ENCODE measurements at regions not wholly inside any gene's neighbourhood (a gene's known extent, or its start where the extent isn't known, plus 50 kb on each side); places are given as distances from the start of the nearest gene placed in this dataset.

DNA sequence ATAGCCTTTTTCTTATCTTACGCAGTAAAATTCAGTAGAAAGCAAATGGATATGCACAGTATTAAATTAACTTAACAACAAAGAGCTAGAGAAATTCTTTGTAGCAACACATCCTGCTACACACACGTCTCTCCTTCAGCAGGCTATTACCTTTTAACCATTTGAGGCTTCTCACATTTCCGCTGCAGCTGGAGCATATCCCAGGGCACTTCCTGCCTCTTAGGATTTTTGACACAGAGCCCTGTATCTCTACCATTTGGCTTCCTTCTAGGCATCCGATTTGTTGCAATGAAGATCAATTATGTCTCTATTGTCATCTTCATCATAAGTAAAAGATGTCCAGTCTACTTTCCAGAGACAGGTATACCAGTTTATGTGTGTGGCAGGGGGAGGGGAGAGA lies 292.4 kb upstream of the CBLB start:
- TF ChIP-seq, protein P1, sequence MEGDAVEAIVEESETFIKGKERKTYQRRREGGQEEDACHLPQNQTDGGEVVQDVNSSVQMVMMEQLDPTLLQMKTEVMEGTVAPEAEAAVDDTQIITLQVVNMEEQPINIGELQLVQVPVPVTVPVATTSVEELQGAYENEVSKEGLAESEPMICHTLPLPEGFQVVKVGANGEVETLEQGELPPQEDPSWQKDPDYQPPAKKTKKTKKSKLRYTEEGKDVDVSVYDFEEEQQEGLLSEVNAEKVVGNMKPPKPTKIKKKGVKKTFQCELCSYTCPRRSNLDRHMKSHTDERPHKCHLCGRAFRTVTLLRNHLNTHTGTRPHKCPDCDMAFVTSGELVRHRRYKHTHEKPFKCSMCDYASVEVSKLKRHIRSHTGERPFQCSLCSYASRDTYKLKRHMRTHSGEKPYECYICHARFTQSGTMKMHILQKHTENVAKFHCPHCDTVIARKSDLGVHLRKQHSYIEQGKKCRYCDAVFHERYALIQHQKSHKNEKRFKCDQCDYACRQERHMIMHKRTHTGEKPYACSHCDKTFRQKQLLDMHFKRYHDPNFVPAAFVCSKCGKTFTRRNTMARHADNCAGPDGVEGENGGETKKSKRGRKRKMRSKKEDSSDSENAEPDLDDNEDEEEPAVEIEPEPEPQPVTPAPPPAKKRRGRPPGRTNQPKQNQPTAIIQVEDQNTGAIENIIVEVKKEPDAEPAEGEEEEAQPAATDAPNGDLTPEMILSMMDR (IDR thresholded peaks at IDR 0.05): no peak
- DNase-seq: no peak

DNA sequence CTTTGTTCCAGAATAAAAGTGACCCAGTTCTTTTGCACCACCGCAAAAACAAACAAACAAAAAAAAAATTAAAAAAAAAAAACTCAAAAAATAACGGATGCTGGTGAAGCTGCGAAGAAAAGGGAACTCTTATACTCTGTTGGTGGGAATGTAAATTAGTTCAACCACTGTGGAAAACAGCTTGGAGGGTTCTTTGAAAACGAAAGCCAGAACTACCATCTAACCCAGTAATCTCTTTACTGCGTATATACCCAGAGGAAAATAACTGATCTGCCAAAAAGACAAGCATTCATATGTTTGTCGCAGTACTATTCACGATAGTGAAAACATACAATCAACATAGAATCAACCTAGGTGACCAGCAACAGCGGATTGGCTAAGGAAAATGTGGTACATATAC lies 298.9 kb upstream of the CBLB start:
- ChIA-PET CTCF (no interaction called here), POLR2A (interaction anchor here (0.6 kb wide), 1 partner anchor 39 kb away, joined by 4 read pairs; no protein-coding TSS in a partner anchor)
- Mint-ChIP-seq H3K4me1 (peaks cover 21% of the 10 kb centered on the region), H3K9me3 (peaks cover 8% of the 10 kb centered on the region), H3K36me3 (ENCODE audit: low read depth) (peaks cover 3% of the 10 kb centered on the region), H3K27me3 (no peaks in the 10 kb centered on the region), H3K4me3 (peak overlapping the region; percentile 68), H3K27ac (peak overlapping the region; percentile 26)
- peak; percentile 74 for ATAC-seq (ENCODE audit: low read depth)
- DNase-seq: no peak
- TF ChIP-seq, protein P1 (IDR thresholded peaks at IDR 0.05): no peak
- intact Hi-C loops (cut with micrococcal nuclease): no loop called here

More for the DNA sequence above, 292.4 kb upstream of the CBLB start:
- H3K36me3 Mint-ChIP-seq (ENCODE audit: low read depth): peaks cover 4% of the 10 kb centered on the region
- intact Hi-C loops (cut with micrococcal nuclease): no loop called here
- H3K27me3 Mint-ChIP-seq: no peaks in the 10 kb centered on the region
- CTCF ChIA-PET: no interaction called here
- H3K4me1 Mint-ChIP-seq: no peaks in the 10 kb centered on the region
- no peak overlapping the region for H3K4me3 Mint-ChIP-seq
- POLR2A ChIA-PET: no interaction called here
- no peak overlapping the region for H3K27ac Mint-ChIP-seq
- H3K9me3 Mint-ChIP-seq: peaks cover 10% of the 10 kb centered on the region
- ATAC-seq (ENCODE audit: low read depth): no peak

DNA sequence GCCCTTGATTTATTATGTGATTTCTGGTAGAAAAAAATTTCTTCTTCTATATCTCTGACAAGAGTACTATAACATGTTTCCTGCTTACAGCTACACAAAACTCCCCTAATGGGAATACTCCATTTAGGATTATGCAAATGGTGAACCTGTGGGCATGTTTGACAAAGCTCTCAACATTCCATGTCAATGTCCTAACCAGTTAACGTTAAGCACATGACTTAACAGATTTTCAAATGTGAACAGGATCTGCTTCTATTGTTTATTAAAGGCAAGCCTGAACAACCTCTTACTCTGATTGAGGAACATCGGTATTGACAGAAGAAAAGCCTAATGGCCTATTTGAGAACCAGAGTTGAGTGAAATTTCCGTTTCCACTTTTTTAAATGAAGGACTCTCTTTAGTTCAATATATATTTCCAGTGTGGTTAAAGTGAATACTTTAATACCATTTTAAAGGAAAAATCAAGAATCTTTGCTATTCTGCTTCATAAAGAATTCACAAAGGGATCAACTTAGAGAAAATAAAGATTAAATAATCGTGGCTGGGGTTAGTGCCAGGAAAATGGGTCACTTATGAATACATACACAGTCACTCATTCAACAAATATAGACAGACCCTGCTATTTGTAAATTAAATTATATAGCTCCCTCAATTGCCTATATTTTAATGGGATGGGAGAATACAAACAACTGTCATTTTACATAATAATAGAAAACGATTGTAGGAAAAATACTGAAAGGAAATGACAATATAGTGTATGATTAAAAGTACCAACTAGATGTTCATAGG lies 300.3 kb upstream of the CBLB start:
- no peak overlapping the region for H3K27ac Mint-ChIP-seq
- TF ChIP-seq, protein P1 (IDR thresholded peaks at IDR 0.05): no peak
- POLR2A ChIA-PET: no interaction called here

DNA sequence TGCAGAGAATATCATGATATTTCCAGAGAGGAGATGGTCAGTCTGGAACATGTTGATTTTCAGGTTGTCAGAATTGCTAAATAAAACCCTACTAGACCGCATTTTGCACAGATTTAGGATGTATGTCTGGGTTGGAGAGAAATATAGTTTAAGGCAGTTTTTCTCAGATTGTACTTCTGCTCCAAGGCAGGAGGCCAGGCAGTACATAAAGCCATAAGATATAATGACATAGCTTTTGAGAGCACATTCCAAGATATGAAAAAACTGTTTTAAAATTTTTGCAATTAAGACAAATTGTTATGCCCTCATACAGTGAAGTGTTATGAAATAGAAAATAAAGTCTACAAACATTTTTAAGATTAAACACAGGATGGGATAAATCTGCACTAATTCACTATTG lies 301.8 kb upstream of the CBLB start:
- peaks cover 34% of the 10 kb centered on the region for H3K4me1 Mint-ChIP-seq
- no peak overlapping the region for H3K27ac Mint-ChIP-seq
- ChIA-PET CTCF (no interaction called here), POLR2A (no interaction called here)
- intact Hi-C loops (cut with micrococcal nuclease): loop anchor here (10.0 kb wide), 1 partner anchor 806 kb away; the partner anchor contains the start of gene ALCAM
- TF ChIP-seq, protein P1 (IDR thresholded peaks at IDR 0.05): no peak
- DNase-seq: no peak
- no peak overlapping the region for H3K4me3 Mint-ChIP-seq
- ATAC-seq (ENCODE audit: low read depth): no peak
- H3K36me3 Mint-ChIP-seq (ENCODE audit: low read depth): no peaks in the 10 kb centered on the region
- no peaks in the 10 kb centered on the region for H3K9me3 Mint-ChIP-seq
- H3K27me3 Mint-ChIP-seq: no peaks in the 10 kb centered on the region

More for the DNA sequence above, 300.3 kb upstream of the CBLB start:
- CTCF ChIA-PET: no interaction called here
- intact Hi-C loops (cut with micrococcal nuclease): no loop called here
- no peaks in the 10 kb centered on the region for H3K36me3 Mint-ChIP-seq (ENCODE audit: low read depth)
- no peak for ATAC-seq (ENCODE audit: low read depth)
- no peak for DNase-seq
- H3K9me3 Mint-ChIP-seq: no peaks in the 10 kb centered on the region
- peaks cover 28% of the 10 kb centered on the region for H3K4me1 Mint-ChIP-seq
- H3K4me3 Mint-ChIP-seq: no peak overlapping the region
- H3K27me3 Mint-ChIP-seq: no peaks in the 10 kb centered on the region

DNA sequence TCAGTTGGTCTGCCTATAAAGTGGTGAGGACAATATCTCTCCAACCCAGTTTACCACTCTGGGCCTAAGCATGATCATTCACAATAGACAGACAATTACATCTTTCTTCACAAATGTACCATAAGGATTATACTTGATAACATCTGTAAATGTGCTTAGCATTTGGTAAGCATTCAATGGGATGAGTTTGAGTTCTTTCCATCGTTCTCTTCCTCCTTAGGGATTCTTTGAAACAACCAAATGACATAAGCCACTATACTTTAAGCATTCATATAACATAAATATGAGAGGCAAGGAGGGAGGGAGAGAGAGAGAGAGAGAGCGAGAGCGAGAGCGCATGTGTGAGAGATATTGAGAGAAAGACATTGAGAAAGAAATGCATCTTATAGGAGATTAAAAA lies 303.3 kb upstream of the CBLB start:
- H3K27ac Mint-ChIP-seq: no peak overlapping the region
- no peak overlapping the region for H3K4me3 Mint-ChIP-seq
- POLR2A ChIA-PET: no interaction called here
- H3K9me3 Mint-ChIP-seq: no peaks in the 10 kb centered on the region
- no peaks in the 10 kb centered on the region for H3K36me3 Mint-ChIP-seq (ENCODE audit: low read depth)
- ATAC-seq (ENCODE audit: low read depth) (no peak), DNase-seq (no peak)
- H3K27me3 Mint-ChIP-seq: no peaks in the 10 kb centered on the region
- TF ChIP-seq, protein P1 (IDR thresholded peaks at IDR 0.05): no peak
- H3K4me1 Mint-ChIP-seq: peaks cover 48% of the 10 kb centered on the region
- intact Hi-C loops (cut with micrococcal nuclease): loop anchor here (2.0 to 10.0 kb wide), 4 partner anchors 85 to 807 kb away; partner anchors contain the start of gene ALCAM
- CTCF ChIA-PET: no interaction called here

Data from activated B cell treated with CpG ODN at 0.5 μM for 24 hours (primary cell).